ENCODE measurements at regions not wholly inside any gene's neighbourhood (a gene's known extent, or its start where the extent isn't known, plus 50 kb on each side); places are given as distances from the start of the nearest gene placed in this dataset.

DNA sequence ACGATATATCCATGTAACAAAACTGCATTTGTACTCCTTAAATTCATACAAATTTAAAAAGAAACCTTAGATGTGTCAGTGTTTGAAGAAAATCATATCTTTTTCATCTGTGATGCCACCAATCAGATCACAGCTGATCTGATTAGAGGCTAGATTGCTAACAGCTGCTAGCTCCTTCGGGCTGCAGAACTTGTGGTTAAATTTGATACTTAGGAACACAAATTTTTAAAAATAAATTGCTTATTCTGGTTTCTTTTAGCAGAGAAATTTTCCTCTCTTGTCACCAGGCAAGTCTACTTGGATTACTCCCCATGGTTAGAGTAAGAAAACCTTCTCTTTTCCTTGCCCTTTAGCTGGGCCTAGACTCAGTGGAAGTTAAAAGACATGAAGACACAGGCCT is 94.6 kb upstream of the RANBP6 start:
- H3K36me3 ChIP-seq (ENCODE audit: insufficient read depth, low read length, poor library complexity, severe bottlenecking), result no peaks in the 10 kb centered on the region
- no peak for DNase-seq (ENCODE audit: low spot score)
- POLR2A ChIA-PET (ENCODE audit: low non-redundant PET), result no interaction called here
- no peaks in the 10 kb centered on the region for H3K27me3 ChIP-seq (replicated peaks; ENCODE audit: insufficient read depth, low read depth, low read length, poor library complexity)
- BruUV-seq (replicated peaks), result no TSS peak
- TF ChIP-seq, protein P1, sequence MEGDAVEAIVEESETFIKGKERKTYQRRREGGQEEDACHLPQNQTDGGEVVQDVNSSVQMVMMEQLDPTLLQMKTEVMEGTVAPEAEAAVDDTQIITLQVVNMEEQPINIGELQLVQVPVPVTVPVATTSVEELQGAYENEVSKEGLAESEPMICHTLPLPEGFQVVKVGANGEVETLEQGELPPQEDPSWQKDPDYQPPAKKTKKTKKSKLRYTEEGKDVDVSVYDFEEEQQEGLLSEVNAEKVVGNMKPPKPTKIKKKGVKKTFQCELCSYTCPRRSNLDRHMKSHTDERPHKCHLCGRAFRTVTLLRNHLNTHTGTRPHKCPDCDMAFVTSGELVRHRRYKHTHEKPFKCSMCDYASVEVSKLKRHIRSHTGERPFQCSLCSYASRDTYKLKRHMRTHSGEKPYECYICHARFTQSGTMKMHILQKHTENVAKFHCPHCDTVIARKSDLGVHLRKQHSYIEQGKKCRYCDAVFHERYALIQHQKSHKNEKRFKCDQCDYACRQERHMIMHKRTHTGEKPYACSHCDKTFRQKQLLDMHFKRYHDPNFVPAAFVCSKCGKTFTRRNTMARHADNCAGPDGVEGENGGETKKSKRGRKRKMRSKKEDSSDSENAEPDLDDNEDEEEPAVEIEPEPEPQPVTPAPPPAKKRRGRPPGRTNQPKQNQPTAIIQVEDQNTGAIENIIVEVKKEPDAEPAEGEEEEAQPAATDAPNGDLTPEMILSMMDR (conservative IDR thresholded peaks at IDR 0.05; ENCODE audit: low read depth, low read length), result no peak
- TF ChIP-seq EZH2 (IDR thresholded peaks at IDR 0.05; ENCODE audit: borderline replicate concordance, low read depth, low read length, poor library complexity, severe bottlenecking), result no peak
- no peak overlapping the region for H3K27ac ChIP-seq (ENCODE audit: low read depth, low read length, poor library complexity, severe bottlenecking)
- no peaks in the 10 kb centered on the region for H3K9me3 ChIP-seq (ENCODE audit: low read depth, low read length, poor library complexity, severe bottlenecking)
- no peaks in the 10 kb centered on the region for H3K4me1 ChIP-seq (ENCODE audit: insufficient read depth, low read length, poor library complexity, severe bottlenecking)
- intact Hi-C loops (cut with micrococcal nuclease; ENCODE audit: unreplicated experiment), result no loop called here
- CTCF ChIA-PET, result no interaction called here
- H3K4me3 ChIP-seq (ENCODE audit: low read depth, low read length, poor library complexity, severe bottlenecking), result no peak overlapping the region

DNA sequence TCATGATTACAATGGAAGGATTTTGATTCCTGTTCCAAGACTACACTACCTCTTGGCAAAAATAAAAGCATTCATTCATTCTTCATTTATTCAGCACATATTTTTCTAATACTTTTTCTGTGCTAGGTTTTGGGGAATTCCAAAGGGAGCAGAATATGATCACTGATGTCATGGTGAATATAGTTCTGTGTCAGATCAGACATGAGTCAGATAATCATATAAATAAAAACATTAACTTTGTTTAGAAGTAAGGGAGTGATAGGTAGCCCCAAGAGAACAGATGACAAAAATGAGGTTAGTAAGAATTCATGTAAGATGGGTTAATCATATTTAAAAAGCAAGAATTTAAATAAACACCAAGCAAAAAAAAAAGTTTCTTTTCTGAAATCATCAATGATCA is 94.1 kb upstream of the RANBP6 start:
- no TSS peak for BruUV-seq (replicated peaks)
- DNase-seq (ENCODE audit: low spot score), result no peak
- Histone ChIP-seq H3K4me1 (ENCODE audit: insufficient read depth, low read length, poor library complexity, severe bottlenecking) (no peaks in the 10 kb centered on the region), H3K36me3 (ENCODE audit: insufficient read depth, low read length, poor library complexity, severe bottlenecking) (no peaks in the 10 kb centered on the region), H3K27me3 (replicated peaks; ENCODE audit: insufficient read depth, low read depth, low read length, poor library complexity) (no peaks in the 10 kb centered on the region), H3K9me3 (ENCODE audit: low read depth, low read length, poor library complexity, severe bottlenecking) (no peaks in the 10 kb centered on the region), H3K27ac (ENCODE audit: low read depth, low read length, poor library complexity, severe bottlenecking) (no peak overlapping the region), H3K4me3 (ENCODE audit: low read depth, low read length, poor library complexity, severe bottlenecking) (no peak overlapping the region)
- TF ChIP-seq EZH2 (IDR thresholded peaks at IDR 0.05; ENCODE audit: borderline replicate concordance, low read depth, low read length, poor library complexity, severe bottlenecking), result no peak
- TF ChIP-seq, protein P1 (conservative IDR thresholded peaks at IDR 0.05; ENCODE audit: low read depth, low read length), result no peak
- ChIA-PET POLR2A (ENCODE audit: low non-redundant PET) (no interaction called here), CTCF (no interaction called here)
- intact Hi-C loops (cut with micrococcal nuclease; ENCODE audit: unreplicated experiment), result no loop called here

DNA sequence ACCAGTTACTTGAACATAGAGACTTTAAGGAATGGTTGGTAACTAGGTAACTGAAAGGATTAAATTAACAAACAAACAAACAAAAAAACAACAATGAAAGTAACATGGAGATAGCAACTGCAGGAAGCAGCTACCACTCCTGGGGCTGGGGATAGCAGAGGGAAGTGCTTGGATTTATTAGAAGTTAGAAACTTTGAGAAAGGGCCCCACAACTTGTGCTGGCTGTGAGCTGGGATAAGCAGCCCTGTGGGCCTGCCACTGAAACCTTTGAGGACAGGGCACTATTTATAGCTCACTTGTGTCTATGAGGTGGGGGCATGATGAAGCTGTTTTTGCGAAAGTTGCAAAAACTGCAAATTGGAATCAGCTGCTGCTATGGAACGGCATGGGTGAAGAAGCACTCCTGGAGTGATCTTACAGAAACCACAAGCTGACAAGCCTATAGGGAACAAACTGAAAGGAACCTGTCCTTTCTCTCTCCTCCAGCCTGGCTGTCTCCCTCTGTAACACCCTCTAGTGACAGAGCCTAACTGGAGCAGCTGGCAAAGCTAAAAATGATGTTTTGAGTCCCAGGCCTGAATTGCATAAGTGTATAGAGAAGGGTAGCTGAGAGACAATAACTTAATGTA is 91.4 kb upstream of the RANBP6 start:
- no TSS peak for BruUV-seq (replicated peaks)
- DNase-seq (ENCODE audit: low spot score), result peak; percentile 35
- Histone ChIP-seq H3K36me3 (ENCODE audit: insufficient read depth, low read length, poor library complexity, severe bottlenecking) (no peaks in the 10 kb centered on the region), H3K27me3 (replicated peaks; ENCODE audit: insufficient read depth, low read depth, low read length, poor library complexity) (no peaks in the 10 kb centered on the region), H3K4me1 (ENCODE audit: insufficient read depth, low read length, poor library complexity, severe bottlenecking) (no peaks in the 10 kb centered on the region), H3K4me3 (ENCODE audit: low read depth, low read length, poor library complexity, severe bottlenecking) (no peak overlapping the region), H3K27ac (ENCODE audit: low read depth, low read length, poor library complexity, severe bottlenecking) (no peak overlapping the region), H3K9me3 (ENCODE audit: low read depth, low read length, poor library complexity, severe bottlenecking) (no peaks in the 10 kb centered on the region)
- intact Hi-C loops (cut with micrococcal nuclease; ENCODE audit: unreplicated experiment), result no loop called here
- POLR2A ChIA-PET (ENCODE audit: low non-redundant PET), result interaction anchor here (0.6 kb wide), 1 partner anchor 44 kb away, joined by 3 read pairs; no protein-coding TSS in a partner anchor
- CTCF ChIA-PET, result interaction anchor here (1.1 kb wide), 1 partner anchor 53 kb away, joined by 3 read pairs; no protein-coding TSS in a partner anchor
- TF ChIP-seq, protein P1 (conservative IDR thresholded peaks at IDR 0.05; ENCODE audit: low read depth, low read length), result peak; percentile 45
- TF ChIP-seq EZH2 (IDR thresholded peaks at IDR 0.05; ENCODE audit: borderline replicate concordance, low read depth, low read length, poor library complexity, severe bottlenecking), result no peak

Data from A673 (cell line).